ENCODE measurements at regions not wholly inside any gene's neighbourhood (a gene's known extent, or its start where the extent isn't known, plus 50 kb on each side); places are given as distances from the start of the nearest gene placed in this dataset.

DNA sequence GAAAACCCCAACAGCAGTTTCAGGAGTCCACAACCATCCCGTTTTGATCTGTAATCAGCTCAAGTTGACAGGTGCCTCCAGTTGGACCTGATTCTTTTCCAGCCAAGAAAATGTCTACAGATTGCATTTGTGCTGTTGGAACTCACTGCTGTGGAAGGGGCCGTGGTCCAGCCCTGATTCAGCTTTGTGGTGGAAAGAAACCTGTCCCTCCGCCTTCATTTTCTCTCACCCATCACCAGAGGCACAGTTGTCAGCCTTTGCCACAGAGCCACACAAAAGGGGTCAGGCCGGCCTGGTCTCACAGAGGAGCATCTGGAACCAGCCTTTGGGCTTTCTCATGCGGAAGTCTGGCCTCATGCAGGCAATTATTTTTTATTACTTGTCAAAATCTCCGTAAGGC is 483.6 kb downstream of the GADD45G start:
- ATAC-seq (no peak), DNase-seq (ENCODE audit: low read depth, low spot score) (no peak)
- H3K9ac ChIP-seq (ENCODE audit: low read length), result no peak overlapping the region
- H3K4me1 ChIP-seq (ENCODE audit: control insufficient read depth in 1 of 2, insufficient read depth in 2 of 2, low read length in 2 of 2), result no peaks in the 10 kb centered on the region
- intact Hi-C loops (cut with micrococcal nuclease), result no loop called here
- RAD21 ChIA-PET (ENCODE audit: low non-redundant PET in 1 of 2, low total read pairs in 2 of 2, uncharacterized antibody in 2 of 2, unreplicated experiment in 2 of 2), result no interaction called here
- H3K79me2 ChIP-seq (ENCODE audit: insufficient read depth, low read length), result no peaks in the 10 kb centered on the region
- H3K9me2 ChIP-seq (ENCODE audit: insufficient read depth), result no peaks in the 10 kb centered on the region
- H3K9me3 ChIP-seq (ENCODE audit: control insufficient read depth in 1 of 2, insufficient read depth in 1 of 2, low read depth in 1 of 2, low read length in 2 of 2), result no peaks in the 10 kb centered on the region
- H3K4me3 ChIP-seq (replicated peaks in 1 of 2; ENCODE audit: low read depth in 1 of 2, low read length in 2 of 2), result no peak overlapping the region
- CTCF ChIA-PET, result interaction anchor here (1.9 kb wide), 1 partner anchor 486 kb away, joined by 4 read pairs; no protein-coding TSS in a partner anchor
- H4K20me1 ChIP-seq (ENCODE audit: insufficient read depth), result no peaks in the 10 kb centered on the region; the same call in 1 of the 2 replicates
- POLR2A ChIA-PET, result no interaction called here
- no peak overlapping the region for H3K27ac ChIP-seq (ENCODE audit: low read depth, low read length)
- H3K36me3 ChIP-seq (ENCODE audit: control insufficient read depth in 1 of 2, insufficient read depth in 2 of 2, low read length in 2 of 2), result no peaks in the 10 kb centered on the region
- no TSS peak for BruUV-seq (replicated peaks)
- TF ChIP-seq, protein P1, sequence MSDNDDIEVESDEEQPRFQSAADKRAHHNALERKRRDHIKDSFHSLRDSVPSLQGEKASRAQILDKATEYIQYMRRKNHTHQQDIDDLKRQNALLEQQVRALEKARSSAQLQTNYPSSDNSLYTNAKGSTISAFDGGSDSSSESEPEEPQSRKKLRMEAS (IDR thresholded peaks at IDR 0.05), result no peak
- H3K27me3 ChIP-seq (ENCODE audit: insufficient read depth, low read length), result peaks cover 59% of the 10 kb centered on the region
- H2AFZ ChIP-seq (ENCODE audit: low read depth, low read length, poor library complexity, severe bottlenecking), result no peak overlapping the region
- no peak overlapping the region for H3K4me2 ChIP-seq (ENCODE audit: low read length)

DNA sequence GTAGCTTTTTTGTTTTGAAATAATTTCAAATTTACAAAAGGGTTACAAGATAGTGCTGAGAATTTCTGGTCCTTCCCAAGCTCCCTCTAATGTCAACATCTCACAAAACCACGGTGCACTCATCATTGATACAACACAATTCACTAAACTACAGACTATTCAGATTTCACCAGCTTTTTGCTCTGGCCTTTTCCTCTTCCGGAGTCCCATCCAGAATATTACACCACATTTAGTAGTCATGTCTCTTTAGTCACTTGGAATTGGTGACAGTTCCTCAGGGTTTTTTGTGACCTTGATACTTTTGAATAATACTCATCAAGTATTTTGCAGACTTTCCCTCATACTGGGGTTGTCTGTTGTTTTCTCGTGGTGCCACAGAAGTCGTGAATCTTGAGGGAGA is 484.0 kb downstream of the GADD45G start:
- Histone ChIP-seq H3K79me2 (ENCODE audit: insufficient read depth, low read length) (no peaks in the 10 kb centered on the region), H2AFZ (ENCODE audit: low read depth, low read length, poor library complexity, severe bottlenecking) (no peak overlapping the region), H4K20me1 (ENCODE audit: insufficient read depth) (no peaks in the 10 kb centered on the region; the same call in 1 of the 2 replicates), H3K27ac (ENCODE audit: low read depth, low read length) (no peak overlapping the region), H3K9me3 (ENCODE audit: control insufficient read depth in 1 of 2, insufficient read depth in 1 of 2, low read depth in 1 of 2, low read length in 2 of 2) (no peaks in the 10 kb centered on the region), H3K9me2 (ENCODE audit: insufficient read depth) (no peaks in the 10 kb centered on the region), H3K4me3 (replicated peaks in 1 of 2; ENCODE audit: low read depth in 1 of 2, low read length in 2 of 2) (no peak overlapping the region), H3K4me2 (ENCODE audit: low read length) (no peak overlapping the region), H3K27me3 (ENCODE audit: insufficient read depth, low read length) (peaks cover 62% of the 10 kb centered on the region), H3K4me1 (ENCODE audit: control insufficient read depth in 1 of 2, insufficient read depth in 2 of 2, low read length in 2 of 2) (no peaks in the 10 kb centered on the region), H3K36me3 (ENCODE audit: control insufficient read depth in 1 of 2, insufficient read depth in 2 of 2, low read length in 2 of 2) (no peaks in the 10 kb centered on the region), H3K9ac (ENCODE audit: low read length) (no peak overlapping the region)
- DNase-seq (ENCODE audit: low read depth, low spot score) (no peak), ATAC-seq (no peak)
- no peak for TF ChIP-seq CEBPB (IDR thresholded peaks at IDR 0.05; ENCODE audit: low read depth)
- TF ChIP-seq POLR2AphosphoS5 (IDR thresholded peaks at IDR 0.05; ENCODE audit: low read depth, low read length), result no peak
- intact Hi-C loops (cut with micrococcal nuclease), result no loop called here
- ChIA-PET RAD21 (ENCODE audit: low non-redundant PET in 1 of 2, low total read pairs in 2 of 2, uncharacterized antibody in 2 of 2, unreplicated experiment in 2 of 2) (no interaction called here), CTCF (interaction anchor here (1.9 kb wide), 1 partner anchor 486 kb away, joined by 4 read pairs; no protein-coding TSS in a partner anchor), POLR2A (no interaction called here)
- BruUV-seq (replicated peaks), result no TSS peak

DNA sequence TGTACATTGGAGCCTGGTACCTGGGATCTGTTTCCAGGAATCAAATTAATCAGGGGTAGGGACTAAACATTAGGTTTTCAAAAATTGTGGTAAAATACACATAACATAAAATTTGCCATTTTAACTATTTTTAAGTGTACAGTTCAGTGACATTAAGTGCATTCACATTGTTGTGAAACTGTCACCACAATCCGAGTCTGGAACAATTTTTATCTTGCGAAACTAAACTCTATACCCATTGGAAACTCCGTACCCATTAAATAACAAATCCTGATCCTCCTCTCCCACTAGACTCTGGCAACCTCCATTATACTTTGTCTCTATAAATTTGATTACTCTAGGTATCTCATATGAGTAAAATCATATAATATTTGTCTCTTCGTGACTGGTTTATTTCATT is 486.2 kb downstream of the GADD45G start:
- CTCF ChIA-PET, result no interaction called here
- no peak overlapping the region for H3K4me3 ChIP-seq (replicated peaks in 1 of 2; ENCODE audit: low read depth in 1 of 2, low read length in 2 of 2)
- no peak for ATAC-seq

More for the DNA sequence above, 486.2 kb downstream of the GADD45G start:
- ChIA-PET POLR2A (no interaction called here), RAD21 (ENCODE audit: low non-redundant PET in 1 of 2, low total read pairs in 2 of 2, uncharacterized antibody in 2 of 2, unreplicated experiment in 2 of 2) (no interaction called here)
- H4K20me1 ChIP-seq (ENCODE audit: insufficient read depth), result no peaks in the 10 kb centered on the region; the same call in 1 of the 2 replicates
- H3K9me3 ChIP-seq (ENCODE audit: control insufficient read depth in 1 of 2, insufficient read depth in 1 of 2, low read depth in 1 of 2, low read length in 2 of 2), result no peaks in the 10 kb centered on the region
- H3K27ac ChIP-seq (ENCODE audit: low read depth, low read length), result no peak overlapping the region
- H3K9me2 ChIP-seq (ENCODE audit: insufficient read depth), result no peaks in the 10 kb centered on the region
- TF ChIP-seq, protein P2, sequence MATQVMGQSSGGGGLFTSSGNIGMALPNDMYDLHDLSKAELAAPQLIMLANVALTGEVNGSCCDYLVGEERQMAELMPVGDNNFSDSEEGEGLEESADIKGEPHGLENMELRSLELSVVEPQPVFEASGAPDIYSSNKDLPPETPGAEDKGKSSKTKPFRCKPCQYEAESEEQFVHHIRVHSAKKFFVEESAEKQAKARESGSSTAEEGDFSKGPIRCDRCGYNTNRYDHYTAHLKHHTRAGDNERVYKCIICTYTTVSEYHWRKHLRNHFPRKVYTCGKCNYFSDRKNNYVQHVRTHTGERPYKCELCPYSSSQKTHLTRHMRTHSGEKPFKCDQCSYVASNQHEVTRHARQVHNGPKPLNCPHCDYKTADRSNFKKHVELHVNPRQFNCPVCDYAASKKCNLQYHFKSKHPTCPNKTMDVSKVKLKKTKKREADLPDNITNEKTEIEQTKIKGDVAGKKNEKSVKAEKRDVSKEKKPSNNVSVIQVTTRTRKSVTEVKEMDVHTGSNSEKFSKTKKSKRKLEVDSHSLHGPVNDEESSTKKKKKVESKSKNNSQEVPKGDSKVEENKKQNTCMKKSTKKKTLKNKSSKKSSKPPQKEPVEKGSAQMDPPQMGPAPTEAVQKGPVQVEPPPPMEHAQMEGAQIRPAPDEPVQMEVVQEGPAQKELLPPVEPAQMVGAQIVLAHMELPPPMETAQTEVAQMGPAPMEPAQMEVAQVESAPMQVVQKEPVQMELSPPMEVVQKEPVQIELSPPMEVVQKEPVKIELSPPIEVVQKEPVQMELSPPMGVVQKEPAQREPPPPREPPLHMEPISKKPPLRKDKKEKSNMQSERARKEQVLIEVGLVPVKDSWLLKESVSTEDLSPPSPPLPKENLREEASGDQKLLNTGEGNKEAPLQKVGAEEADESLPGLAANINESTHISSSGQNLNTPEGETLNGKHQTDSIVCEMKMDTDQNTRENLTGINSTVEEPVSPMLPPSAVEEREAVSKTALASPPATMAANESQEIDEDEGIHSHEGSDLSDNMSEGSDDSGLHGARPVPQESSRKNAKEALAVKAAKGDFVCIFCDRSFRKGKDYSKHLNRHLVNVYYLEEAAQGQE (IDR thresholded peaks at IDR 0.05; ENCODE audit: low read depth), result no peak
- TF ChIP-seq, protein P3, sequence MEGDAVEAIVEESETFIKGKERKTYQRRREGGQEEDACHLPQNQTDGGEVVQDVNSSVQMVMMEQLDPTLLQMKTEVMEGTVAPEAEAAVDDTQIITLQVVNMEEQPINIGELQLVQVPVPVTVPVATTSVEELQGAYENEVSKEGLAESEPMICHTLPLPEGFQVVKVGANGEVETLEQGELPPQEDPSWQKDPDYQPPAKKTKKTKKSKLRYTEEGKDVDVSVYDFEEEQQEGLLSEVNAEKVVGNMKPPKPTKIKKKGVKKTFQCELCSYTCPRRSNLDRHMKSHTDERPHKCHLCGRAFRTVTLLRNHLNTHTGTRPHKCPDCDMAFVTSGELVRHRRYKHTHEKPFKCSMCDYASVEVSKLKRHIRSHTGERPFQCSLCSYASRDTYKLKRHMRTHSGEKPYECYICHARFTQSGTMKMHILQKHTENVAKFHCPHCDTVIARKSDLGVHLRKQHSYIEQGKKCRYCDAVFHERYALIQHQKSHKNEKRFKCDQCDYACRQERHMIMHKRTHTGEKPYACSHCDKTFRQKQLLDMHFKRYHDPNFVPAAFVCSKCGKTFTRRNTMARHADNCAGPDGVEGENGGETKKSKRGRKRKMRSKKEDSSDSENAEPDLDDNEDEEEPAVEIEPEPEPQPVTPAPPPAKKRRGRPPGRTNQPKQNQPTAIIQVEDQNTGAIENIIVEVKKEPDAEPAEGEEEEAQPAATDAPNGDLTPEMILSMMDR (IDR thresholded peaks at IDR 0.05 in 2 of 3, conservative IDR thresholded peaks at IDR 0.05 in 1 of 3; ENCODE audit: borderline replicate concordance in 1 of 3, insufficient read depth in 1 of 3, low read depth in 2 of 3, low read length in 2 of 3), result no peak
- TF ChIP-seq POLR2A (IDR thresholded peaks at IDR 0.05; ENCODE audit: borderline replicate concordance, extremely low read depth, insufficient read depth, insufficient read length) (no peak), FOSL1 (IDR thresholded peaks at IDR 0.05; ENCODE audit: low read depth) (no peak)
- no peak overlapping the region for H2AFZ ChIP-seq (ENCODE audit: low read depth, low read length, poor library complexity, severe bottlenecking)
- DNase-seq (ENCODE audit: low read depth, low spot score), result no peak
- no peak overlapping the region for H3K9ac ChIP-seq (ENCODE audit: low read length)
- BruUV-seq (replicated peaks), result no TSS peak
- H3K27me3 ChIP-seq (ENCODE audit: insufficient read depth, low read length), result peaks cover 53% of the 10 kb centered on the region
- H3K36me3 ChIP-seq (ENCODE audit: control insufficient read depth in 1 of 2, insufficient read depth in 2 of 2, low read length in 2 of 2), result no peaks in the 10 kb centered on the region
- no peak overlapping the region for H3K4me2 ChIP-seq (ENCODE audit: low read length)
- no peaks in the 10 kb centered on the region for H3K79me2 ChIP-seq (ENCODE audit: insufficient read depth, low read length)
- H3K4me1 ChIP-seq (ENCODE audit: control insufficient read depth in 1 of 2, insufficient read depth in 2 of 2, low read length in 2 of 2), result no peaks in the 10 kb centered on the region
- intact Hi-C loops (cut with micrococcal nuclease), result no loop called here
